ENCODE measurements at regions not wholly inside any gene's neighbourhood (a gene's known extent, or its start where the extent isn't known, plus 50 kb on each side); places are given as distances from the start of the nearest gene placed in this dataset.
A peak's percentile ranks its signal among the peaks of the same experiment; 100 is the strongest.
"Not testable (repeated sequence)": the region's sequence is repeated elsewhere in the genome, so short reads cannot be mapped to it uniquely, and the experiment has no call there.

GRCh38 chr4:77236806-77237205 is 79.8 kb downstream of the CCNG2 start:
- TF ChIP-seq CTCF (conservative IDR thresholded peaks at IDR 0.05; ENCODE audit: low read length), result no peak
- no peak for DNase-seq (ENCODE audit: low read depth)
- H3K4me3 ChIP-seq (ENCODE audit: low read length), result no peak overlapping the region

- no peak overlapping the region for H3K4me3 ChIP-seq (ENCODE audit: low read length)
- TF ChIP-seq CTCF (conservative IDR thresholded peaks at IDR 0.05; ENCODE audit: low read length), result peak; percentile 85
- DNase-seq (ENCODE audit: low read depth), result peak; percentile 46
Observed at GRCh38 chr4:77240469-77241066, 83.6 kb downstream of the CCNG2 start.

GRCh38 chr4:77248805-77249204 is 91.8 kb downstream of the CCNG2 start:
- H3K4me3 ChIP-seq (ENCODE audit: low read length), result no peak overlapping the region
- no peak for DNase-seq (ENCODE audit: low read depth)
- TF ChIP-seq CTCF (conservative IDR thresholded peaks at IDR 0.05; ENCODE audit: low read length), result no peak

- DNase-seq (ENCODE audit: low read depth), result no peak
- TF ChIP-seq CTCF (conservative IDR thresholded peaks at IDR 0.05; ENCODE audit: low read length), result no peak
- H3K4me3 ChIP-seq (ENCODE audit: low read length), result no peak overlapping the region
Observed at GRCh38 chr4:77251751-77252150, 94.7 kb downstream of the CCNG2 start.

GRCh38 chr4:77263247-77263646 is 106.2 kb downstream of the CCNG2 start:
- no peak for DNase-seq (ENCODE audit: low read depth)
- H3K4me3 ChIP-seq (ENCODE audit: low read length), result no peak overlapping the region
- TF ChIP-seq CTCF (conservative IDR thresholded peaks at IDR 0.05; ENCODE audit: low read length), result no peak

GRCh38 chr4:77263976-77264375 is 107.0 kb downstream of the CCNG2 start:
- H3K4me3 ChIP-seq (ENCODE audit: low read length); DNase-seq (ENCODE audit: low read depth): not testable (repeated sequence)

- TF ChIP-seq CTCF (conservative IDR thresholded peaks at IDR 0.05; ENCODE audit: low read length), result no peak
- DNase-seq (ENCODE audit: low read depth), result no peak
- no peak overlapping the region for H3K4me3 ChIP-seq (ENCODE audit: low read length)
Observed at GRCh38 chr4:77264826-77265225, 107.8 kb downstream of the CCNG2 start.

GRCh38 chr4:77268108-77268507 is 111.1 kb downstream of the CCNG2 start:
- TF ChIP-seq CTCF (conservative IDR thresholded peaks at IDR 0.05; ENCODE audit: low read length), result no peak
- DNase-seq (ENCODE audit: low read depth), result no peak
- H3K4me3 ChIP-seq (ENCODE audit: low read length), result no peak overlapping the region

Data from AG10803 (cell line).